DND-41 (cell line): ENCODE measurements at regions not wholly inside any gene's neighbourhood (a gene's known extent, or its start where the extent isn't known, plus 50 kb on each side); places are given as distances from the start of the nearest gene placed in this dataset.

Source experiments
- CTCF ChIP-seq: IDR thresholded peaks from 2 replicates; pipeline ENCODE4 v1.5.1; 2012; ENCODE audit warnings: borderline replicate concordance, low read length, moderate library complexity, mild to moderate bottlenecking; ENCODE audit not compliant: poor library complexity, severe bottlenecking; ENCODE audit errors: extremely low read depth
- EZH2 ChIP-seq: IDR thresholded peaks from 3 replicates; pipeline ENCODE4 v1.6.1; 2012; ENCODE audit warnings: borderline replicate concordance, low read depth, mild to moderate bottlenecking, moderate library complexity, low read length, inconsistent platforms; ENCODE audit not compliant: severe bottlenecking

- TF ChIP-seq CTCF, result no peak
- TF ChIP-seq EZH2, result no peak
Observed at GRCh38 chr4:35228313-35228712, 1016.0 kb downstream of the ARAP2 start.
